Body of pancreas (tissue), 4 donors: ENCODE measurements at regions not wholly inside any gene's neighbourhood (a gene's known extent, or its start where the extent isn't known, plus 50 kb on each side); places are given as distances from the start of the nearest gene placed in this dataset.

ENCODE experiments used
- POLR2A ChIP-seq, 3 donors: fragments of 450-650 bp; IDR thresholded peaks; one replicate each; pipeline ENCODE4 v1.6.1; 2016; ENCODE audit warnings: antibody characterized with exemption in 3 of 3, mild to moderate bottlenecking in 2 of 3
- TF ChIP-seq, protein P1 (sequence below), 7 experiments: fragments of 450-650 bp in 4 of 7; fragments of 200-600 bp in 3 of 7; sonication (generic) in 3 of 7; IDR thresholded peaks; one replicate each; pipeline ENCODE4 v1.5.1; 2016 to 2019; ENCODE audit warnings: antibody characterized with exemption in 7 of 7

DNA sequence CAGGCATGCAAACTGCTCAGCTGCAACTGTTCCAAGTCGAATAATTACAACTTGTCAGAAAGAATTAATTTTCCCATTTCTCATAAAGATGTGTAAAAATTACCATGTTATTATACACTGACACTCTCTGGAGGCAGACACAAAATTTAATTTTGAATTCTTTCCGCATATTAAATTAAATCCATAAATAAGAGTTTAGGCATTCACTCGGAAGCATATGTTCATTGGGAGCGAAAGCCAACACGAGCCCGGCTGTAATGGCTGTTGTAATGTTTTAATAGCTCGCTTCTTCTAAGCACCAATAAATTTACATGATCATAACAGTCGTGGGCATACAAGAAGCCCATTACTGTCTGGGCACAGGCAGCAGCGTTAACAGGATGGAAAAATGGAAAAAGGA is 189.6 kb upstream of the SOX5 start:
- TF ChIP-seq, protein P1, sequence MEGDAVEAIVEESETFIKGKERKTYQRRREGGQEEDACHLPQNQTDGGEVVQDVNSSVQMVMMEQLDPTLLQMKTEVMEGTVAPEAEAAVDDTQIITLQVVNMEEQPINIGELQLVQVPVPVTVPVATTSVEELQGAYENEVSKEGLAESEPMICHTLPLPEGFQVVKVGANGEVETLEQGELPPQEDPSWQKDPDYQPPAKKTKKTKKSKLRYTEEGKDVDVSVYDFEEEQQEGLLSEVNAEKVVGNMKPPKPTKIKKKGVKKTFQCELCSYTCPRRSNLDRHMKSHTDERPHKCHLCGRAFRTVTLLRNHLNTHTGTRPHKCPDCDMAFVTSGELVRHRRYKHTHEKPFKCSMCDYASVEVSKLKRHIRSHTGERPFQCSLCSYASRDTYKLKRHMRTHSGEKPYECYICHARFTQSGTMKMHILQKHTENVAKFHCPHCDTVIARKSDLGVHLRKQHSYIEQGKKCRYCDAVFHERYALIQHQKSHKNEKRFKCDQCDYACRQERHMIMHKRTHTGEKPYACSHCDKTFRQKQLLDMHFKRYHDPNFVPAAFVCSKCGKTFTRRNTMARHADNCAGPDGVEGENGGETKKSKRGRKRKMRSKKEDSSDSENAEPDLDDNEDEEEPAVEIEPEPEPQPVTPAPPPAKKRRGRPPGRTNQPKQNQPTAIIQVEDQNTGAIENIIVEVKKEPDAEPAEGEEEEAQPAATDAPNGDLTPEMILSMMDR (IDR thresholded peaks at IDR 0.05) = no peak
- TF ChIP-seq POLR2A (IDR thresholded peaks at IDR 0.05) = no peak
